ENCODE measurements at regions not wholly inside any gene's neighbourhood (a gene's known extent, or its start where the extent isn't known, plus 50 kb on each side); places are given as distances from the start of the nearest gene placed in this dataset.

GRCh38 chr3:190772831-190773230 is 89.7 kb downstream of the GMNC start:
- no peaks in the 10 kb centered on the region for H3K27me3 ChIP-seq (replicated peaks; ENCODE audit: insufficient read depth, low read length)
- TF ChIP-seq EZH2 (optimal IDR thresholded peaks at IDR 0.05; ENCODE audit: low read depth, low read length) (no peak), CTCF (IDR thresholded peaks at IDR 0.05; ENCODE audit: low read length) (no peak), EZH2phosphoT487 (IDR thresholded peaks at IDR 0.05; ENCODE audit: low read length) (no peak)
- no peak overlapping the region for H3K9ac ChIP-seq (ENCODE audit: low read length)
- H3K27ac ChIP-seq (ENCODE audit: low read length): no peak overlapping the region
- no peaks in the 10 kb centered on the region for H3K36me3 ChIP-seq (replicated peaks; ENCODE audit: insufficient read depth, low read length)
- no peaks in the 10 kb centered on the region for H3K79me2 ChIP-seq (ENCODE audit: low read length)
- no peaks in the 10 kb centered on the region for H3K9me2 ChIP-seq (replicated peaks; ENCODE audit: insufficient read depth, low read length)
- no peak for DNase-seq
- no peak overlapping the region for H3K4me3 ChIP-seq (ENCODE audit: low read length)
- no peaks in the 10 kb centered on the region for H4K20me1 ChIP-seq (ENCODE audit: insufficient read depth, low read length)
- no peaks in the 10 kb centered on the region for H3K4me1 ChIP-seq (ENCODE audit: low read length)
- no peak overlapping the region for H2AFZ ChIP-seq (ENCODE audit: low read length)
- no peaks in the 10 kb centered on the region for H3K9me3 ChIP-seq (replicated peaks; ENCODE audit: insufficient read depth, low read length)
- H3K4me2 ChIP-seq (ENCODE audit: low read depth, low read length): no peak overlapping the region
- no peaks in the 10 kb centered on the region for H3F3A ChIP-seq (ENCODE audit: insufficient read depth, low read length)

- H3K79me2 ChIP-seq (ENCODE audit: low read length): no peaks in the 10 kb centered on the region
- H3F3A ChIP-seq (ENCODE audit: insufficient read depth, low read length): no peaks in the 10 kb centered on the region
- H3K27ac ChIP-seq (ENCODE audit: low read length): no peak overlapping the region
- no peaks in the 10 kb centered on the region for H3K9me2 ChIP-seq (replicated peaks; ENCODE audit: insufficient read depth, low read length)
- no peak overlapping the region for H2AFZ ChIP-seq (ENCODE audit: low read length)
- DNase-seq: no peak
- TF ChIP-seq CTCF (IDR thresholded peaks at IDR 0.05; ENCODE audit: low read length) (no peak), EZH2 (optimal IDR thresholded peaks at IDR 0.05; ENCODE audit: low read depth, low read length) (no peak), EZH2phosphoT487 (IDR thresholded peaks at IDR 0.05; ENCODE audit: low read length) (no peak)
- no peak overlapping the region for H3K9ac ChIP-seq (ENCODE audit: low read length)
- no peaks in the 10 kb centered on the region for H3K4me1 ChIP-seq (ENCODE audit: low read length)
- no peaks in the 10 kb centered on the region for H3K9me3 ChIP-seq (replicated peaks; ENCODE audit: insufficient read depth, low read length)
- H3K36me3 ChIP-seq (replicated peaks; ENCODE audit: insufficient read depth, low read length): no peaks in the 10 kb centered on the region
- H3K27me3 ChIP-seq (replicated peaks; ENCODE audit: insufficient read depth, low read length): no peaks in the 10 kb centered on the region
- H3K4me2 ChIP-seq (ENCODE audit: low read depth, low read length): no peak overlapping the region
- H4K20me1 ChIP-seq (ENCODE audit: insufficient read depth, low read length): no peaks in the 10 kb centered on the region
- H3K4me3 ChIP-seq (ENCODE audit: low read length): no peak overlapping the region
Observed at GRCh38 chr3:190768891-190769290, 93.6 kb downstream of the GMNC start.

GRCh38 chr3:190767851-190768250 is 94.6 kb downstream of the GMNC start:
- DNase-seq: no peak
- Histone ChIP-seq H3K9me3 (replicated peaks; ENCODE audit: insufficient read depth, low read length) (no peaks in the 10 kb centered on the region), H3K9me2 (replicated peaks; ENCODE audit: insufficient read depth, low read length) (no peaks in the 10 kb centered on the region), H2AFZ (ENCODE audit: low read length) (no peak overlapping the region), H3K4me2 (ENCODE audit: low read depth, low read length) (no peak overlapping the region), H3F3A (ENCODE audit: insufficient read depth, low read length) (no peaks in the 10 kb centered on the region), H3K27me3 (replicated peaks; ENCODE audit: insufficient read depth, low read length) (no peaks in the 10 kb centered on the region), H3K4me3 (ENCODE audit: low read length) (no peak overlapping the region), H3K36me3 (replicated peaks; ENCODE audit: insufficient read depth, low read length) (no peaks in the 10 kb centered on the region), H3K9ac (ENCODE audit: low read length) (no peak overlapping the region), H3K27ac (ENCODE audit: low read length) (no peak overlapping the region), H3K4me1 (ENCODE audit: low read length) (no peaks in the 10 kb centered on the region), H4K20me1 (ENCODE audit: insufficient read depth, low read length) (no peaks in the 10 kb centered on the region), H3K79me2 (ENCODE audit: low read length) (no peaks in the 10 kb centered on the region)
- TF ChIP-seq EZH2phosphoT487 (IDR thresholded peaks at IDR 0.05; ENCODE audit: low read length): no peak
- TF ChIP-seq EZH2 (optimal IDR thresholded peaks at IDR 0.05; ENCODE audit: low read depth, low read length): no peak
- no peak for TF ChIP-seq CTCF (IDR thresholded peaks at IDR 0.05; ENCODE audit: low read length)
